SK-N-MC (cell line): ENCODE measurements at regions not wholly inside any gene's neighbourhood (a gene's known extent, or its start where the extent isn't known, plus 50 kb on each side); places are given as distances from the start of the nearest gene placed in this dataset.

Experiments
- EZH2 ChIP-seq: fragments of 200-600 bp; sonication (generic); IDR thresholded peaks from one replicate; pipeline ENCODE4 v1.6.1; 2017; ENCODE audit warnings: antibody characterized with exemption
- POLR2AphosphoS5 ChIP-seq: IDR thresholded peaks from 2 replicates; pipeline ENCODE4 v1.6.1; 2012; ENCODE audit warnings: mild to moderate bottlenecking, low read depth, low read length, borderline replicate concordance

DNA sequence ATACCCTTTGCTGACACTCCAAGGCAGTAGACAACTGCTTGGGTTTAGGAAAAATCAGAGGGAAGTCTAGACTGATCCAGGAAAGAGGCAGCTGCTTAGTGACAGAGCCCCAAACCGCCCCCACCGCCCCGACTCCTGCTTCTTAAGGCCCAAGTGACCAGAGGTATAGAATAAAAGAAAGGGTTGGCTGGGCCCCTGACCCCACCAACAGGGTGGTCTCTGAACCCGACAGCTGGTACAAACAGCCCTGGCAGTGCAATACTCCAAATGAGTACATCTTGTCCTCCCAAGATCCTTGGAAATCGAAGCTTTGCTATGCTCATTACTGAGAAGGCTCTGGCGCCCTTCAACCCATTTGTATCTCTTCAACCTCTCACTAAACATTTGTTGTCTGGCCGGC, 60.6 kb downstream of the PABIR2 start:
- TF ChIP-seq POLR2AphosphoS5 (no peak), EZH2 (no peak)
